ENCODE measurements at regions not wholly inside any gene's neighbourhood (a gene's known extent, or its start where the extent isn't known, plus 50 kb on each side); places are given as distances from the start of the nearest gene placed in this dataset.

DNA sequence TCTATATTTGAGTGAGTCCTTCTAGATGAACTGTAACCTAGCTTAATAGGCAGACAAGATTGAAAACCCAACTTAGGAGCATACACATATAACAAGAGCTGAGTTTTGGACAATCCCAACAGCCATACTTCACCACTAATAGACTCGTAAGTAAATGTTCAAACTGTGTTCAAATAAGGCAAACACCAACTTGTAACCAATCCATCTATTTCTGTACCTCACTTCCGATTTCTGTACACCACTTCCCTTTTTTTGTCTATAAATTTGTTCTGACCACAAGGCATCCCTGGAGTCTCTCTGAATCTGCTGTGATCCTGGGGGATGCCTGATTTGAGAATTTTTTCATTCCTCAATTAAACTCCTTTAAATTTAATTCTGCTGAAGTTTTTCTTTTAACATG, 1149.1 kb upstream of the NRXN1 start:
- DNase-seq (ENCODE audit: low read depth) = no peak

DNA sequence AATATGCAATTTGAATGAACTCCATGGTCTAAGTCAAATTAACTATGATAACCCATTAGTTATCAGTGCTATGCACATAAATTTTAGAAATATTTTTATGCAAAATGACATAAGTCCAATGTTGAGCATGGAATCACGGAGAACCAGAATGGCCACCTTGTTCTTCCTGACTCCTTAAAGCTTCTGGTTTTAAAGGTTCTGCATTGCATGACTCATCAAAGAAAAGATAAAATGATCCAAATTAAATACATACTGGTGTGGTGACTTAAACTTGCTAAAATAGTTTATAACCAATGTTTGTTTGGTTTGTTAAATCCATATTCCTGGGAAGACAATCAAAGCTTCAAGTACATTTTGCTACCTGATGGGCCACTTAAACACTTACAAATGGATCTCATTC, 1146.9 kb upstream of the NRXN1 start:
- no peak for DNase-seq (ENCODE audit: low read depth)

DNA sequence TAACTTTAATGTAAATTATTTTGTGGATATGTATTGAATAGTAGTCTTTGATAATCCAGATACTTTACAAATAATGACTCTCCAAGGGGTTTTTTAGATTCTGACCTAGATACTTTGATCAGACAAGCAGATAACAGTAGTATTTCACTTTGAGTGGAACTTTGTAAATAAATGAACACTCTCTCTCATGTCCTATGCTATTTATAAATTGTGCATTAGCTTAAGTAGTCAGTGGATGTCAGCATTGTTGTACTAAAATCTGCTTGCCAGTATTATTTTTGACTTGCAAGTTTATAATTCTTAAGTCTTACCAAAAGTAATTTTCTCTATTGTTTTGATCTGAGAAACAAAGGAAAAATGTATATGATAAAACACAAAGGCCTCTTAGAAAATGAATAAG, 1113.1 kb upstream of the NRXN1 start:
- DNase-seq (ENCODE audit: low read depth) = no peak

DNA sequence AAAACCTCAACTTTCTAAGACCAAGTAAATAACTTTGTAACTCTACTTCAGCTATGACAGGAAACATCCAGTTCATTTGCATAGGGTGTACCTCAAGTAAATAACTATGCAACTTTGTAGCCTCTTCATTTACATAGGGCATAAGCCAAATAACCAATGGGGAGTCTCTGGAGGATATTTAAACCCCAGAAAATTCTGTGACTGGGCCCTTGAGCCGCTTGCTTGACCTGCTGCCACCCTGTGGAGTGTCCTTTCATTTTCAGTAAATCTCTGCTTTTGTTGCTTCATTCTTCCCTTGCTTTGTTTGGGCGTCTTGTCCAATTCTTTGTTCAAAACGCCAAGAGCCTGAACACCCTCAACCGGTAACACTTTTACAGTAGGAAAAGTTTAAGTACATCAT, 1112.7 kb upstream of the NRXN1 start:
- DNase-seq (ENCODE audit: low read depth) = no peak

DNA sequence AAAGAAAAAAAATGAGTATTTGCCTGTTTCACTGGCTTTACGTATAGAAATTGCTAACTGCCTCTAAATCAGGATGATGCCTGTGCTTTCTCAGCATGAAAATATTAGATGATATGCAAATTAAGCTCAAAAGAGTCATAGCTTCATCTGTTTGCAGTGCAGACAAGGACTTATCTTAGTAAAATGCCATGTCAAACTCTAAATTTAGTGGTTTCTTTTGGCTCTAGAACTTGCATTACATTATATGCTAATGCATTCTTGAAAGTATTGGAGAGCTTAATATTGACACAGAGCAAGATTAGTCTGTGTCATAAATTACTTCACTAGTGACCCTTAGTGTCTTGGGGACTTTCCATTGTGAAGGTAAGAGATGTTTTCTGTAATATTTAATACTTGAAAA, 1109.1 kb upstream of the NRXN1 start:
- DNase-seq (ENCODE audit: low read depth) = no peak

DNA sequence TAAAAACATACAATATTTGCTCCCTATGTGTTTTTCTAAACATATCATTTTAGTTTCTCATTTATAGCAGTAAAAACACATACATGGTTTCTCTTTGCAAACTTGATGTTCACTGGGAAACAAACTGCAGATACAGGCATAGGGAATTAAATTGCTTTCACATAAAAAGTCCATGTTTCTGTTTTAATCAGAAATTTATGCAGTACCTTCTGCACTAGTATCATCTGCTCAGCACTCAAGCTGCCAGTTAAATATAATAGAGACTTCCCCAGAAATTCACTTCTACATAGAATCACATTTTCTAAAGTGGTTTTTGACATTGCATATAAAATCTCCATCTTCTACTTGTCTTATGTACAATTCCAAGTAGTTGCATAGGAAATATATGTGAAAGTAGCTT, 1107.3 kb upstream of the NRXN1 start:
- no peak for DNase-seq (ENCODE audit: low read depth)

DNA sequence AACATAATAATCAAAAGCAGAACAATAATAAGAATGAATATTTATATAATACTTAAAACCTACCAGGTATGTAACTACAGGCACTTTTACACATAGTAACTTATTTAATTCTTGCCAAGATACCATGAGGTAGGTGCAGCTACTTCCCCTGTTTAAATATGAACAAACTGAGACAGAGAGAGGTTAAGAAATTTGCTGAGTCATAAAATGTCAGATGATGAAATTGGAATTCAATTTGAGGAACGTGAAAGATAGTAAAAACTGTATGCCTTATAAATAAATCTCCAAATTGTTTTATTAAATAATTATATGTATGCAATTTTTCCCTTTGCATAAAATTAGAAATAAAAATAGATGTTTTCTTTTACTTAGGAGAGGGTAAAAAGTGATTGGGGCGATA, 1103.3 kb upstream of the NRXN1 start:
- DNase-seq (ENCODE audit: low read depth) = no peak

DNA sequence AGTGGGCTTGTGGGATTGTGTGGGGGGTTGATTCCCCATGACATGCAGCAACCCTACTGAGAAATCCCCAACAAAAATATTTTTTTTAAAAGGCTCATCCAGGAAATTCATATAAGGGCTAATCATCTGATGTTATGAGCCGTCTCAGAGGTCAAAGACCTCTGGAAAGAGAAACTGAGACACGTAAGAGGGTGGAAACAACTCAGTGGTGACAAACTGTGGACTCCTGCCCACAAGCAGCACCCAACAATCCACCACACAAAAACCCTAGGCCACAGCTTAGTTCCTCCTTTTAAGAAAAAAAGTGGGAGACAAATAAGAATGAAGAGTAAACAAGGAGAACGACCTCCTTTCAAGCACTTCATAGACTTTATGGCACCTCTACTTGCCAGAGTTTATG, 1096.1 kb upstream of the NRXN1 start:
- DNase-seq (ENCODE audit: low read depth) = no peak

DNA sequence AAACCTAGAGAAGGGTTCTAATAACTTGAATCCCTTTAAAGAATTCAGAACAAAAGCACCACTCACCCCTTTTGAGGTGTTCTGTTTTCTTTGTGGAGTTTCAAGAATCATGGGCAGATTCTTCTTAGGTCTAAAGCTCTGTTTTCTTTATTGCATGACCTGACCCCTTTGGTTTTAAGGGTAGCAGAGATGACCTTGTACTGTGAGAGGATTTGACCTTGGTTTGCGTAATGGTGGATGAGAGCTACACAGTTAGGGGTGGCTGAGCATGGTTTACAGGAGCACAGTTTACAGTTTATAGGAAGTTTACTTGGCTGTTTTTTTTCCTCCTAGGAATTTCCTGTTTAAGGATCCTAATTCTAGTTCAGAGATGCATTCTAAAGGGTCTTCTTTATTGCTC, 1095.6 kb upstream of the NRXN1 start:
- DNase-seq (ENCODE audit: low read depth) = no peak

DNA sequence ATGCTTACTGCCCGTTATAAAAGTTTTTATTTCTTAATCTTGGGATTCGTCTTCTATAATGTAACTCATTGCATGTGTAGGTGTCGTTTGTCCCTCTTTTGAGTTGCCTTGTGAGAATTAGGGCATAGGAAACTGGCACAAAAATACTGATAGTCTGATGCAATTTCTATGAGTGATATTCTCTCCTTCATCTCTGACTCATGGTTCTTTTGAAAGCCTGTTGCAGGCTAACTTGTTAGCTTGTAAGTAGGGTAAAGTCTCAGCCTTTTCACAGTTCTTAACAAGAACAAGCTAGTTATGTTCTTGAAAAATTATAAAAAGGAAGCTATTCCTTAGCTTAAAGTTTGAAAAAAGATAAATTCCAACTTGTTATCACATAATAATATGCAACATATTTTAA, 1085.4 kb upstream of the NRXN1 start:
- DNase-seq (ENCODE audit: low read depth) = peak; percentile 23

DNA sequence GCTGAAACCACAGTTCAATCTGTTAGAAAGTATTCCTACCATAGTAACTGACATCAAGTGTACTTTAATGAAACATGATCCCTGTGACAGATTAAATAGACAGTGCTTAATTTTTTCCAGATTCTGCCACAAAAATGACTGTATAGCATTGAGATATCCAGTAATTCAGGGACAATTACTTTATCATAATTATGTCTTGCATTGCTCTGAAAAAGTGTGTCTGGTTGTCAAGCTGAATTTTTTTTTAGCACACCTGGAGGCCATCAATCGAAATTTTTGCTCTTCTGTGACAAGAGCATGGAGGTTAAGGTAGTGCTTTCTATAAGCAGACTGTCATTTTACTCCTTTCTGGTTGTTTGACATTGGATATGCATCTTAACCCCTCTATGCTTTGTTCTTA, 1083.8 kb upstream of the NRXN1 start:
- DNase-seq (ENCODE audit: low read depth) = no peak

DNA sequence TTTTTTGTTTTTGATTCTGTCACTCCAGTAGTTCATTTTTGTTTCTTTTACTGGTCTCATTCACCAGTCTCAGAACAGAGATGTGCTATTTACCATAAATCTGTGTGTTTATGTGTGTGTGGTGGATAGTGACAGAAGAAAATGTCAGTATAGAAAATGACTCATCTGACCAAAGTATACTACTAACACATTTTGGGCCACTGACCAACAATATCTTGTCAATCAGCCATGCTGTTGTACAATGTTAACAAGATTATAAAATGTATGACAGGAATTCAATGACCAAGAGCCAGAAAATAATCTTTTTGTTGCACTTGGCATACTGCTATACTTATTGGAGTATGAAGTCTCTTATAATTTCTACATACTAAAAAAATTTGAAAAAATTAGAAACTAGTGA, 1081.4 kb upstream of the NRXN1 start:
- DNase-seq (ENCODE audit: low read depth) = no peak

DNA sequence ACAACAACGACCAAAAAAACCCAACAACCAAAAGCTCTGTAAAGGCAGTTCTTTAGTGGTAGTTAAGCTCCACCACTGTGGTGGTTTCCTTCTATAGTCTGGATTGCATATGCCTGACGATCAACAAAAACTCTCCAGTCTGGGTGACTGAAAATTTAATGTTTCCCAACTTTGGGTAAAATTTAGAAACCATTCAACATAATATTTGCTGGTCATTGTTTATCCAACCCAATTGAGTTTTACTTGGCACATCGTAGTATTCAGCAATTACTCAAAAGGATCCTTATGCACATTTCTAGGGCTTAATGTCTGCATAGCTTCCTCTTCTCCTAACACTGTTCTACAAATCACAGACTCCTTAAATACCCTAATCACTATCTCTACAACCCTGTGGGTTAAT, 1080.2 kb upstream of the NRXN1 start:
- DNase-seq (ENCODE audit: low read depth) = no peak

DNA sequence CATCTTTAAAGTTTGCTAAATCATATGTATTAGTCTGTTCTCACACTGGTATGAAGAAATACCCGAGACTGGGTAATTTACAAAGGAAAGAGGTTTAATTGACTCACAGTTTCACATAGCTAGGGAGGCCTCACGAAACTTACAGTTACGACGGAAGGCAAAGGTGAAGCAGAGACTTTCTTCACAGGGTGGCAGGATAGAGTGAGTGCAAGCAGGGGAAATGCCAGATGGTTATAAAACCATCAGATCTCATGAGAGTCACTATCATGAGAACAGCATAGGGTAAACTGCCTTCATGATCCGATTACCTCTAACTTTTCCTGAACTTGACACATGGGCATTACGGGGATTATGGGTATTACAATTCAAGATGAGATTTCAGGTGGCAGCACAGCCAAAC, 1075.2 kb upstream of the NRXN1 start:
- no peak for DNase-seq (ENCODE audit: low read depth)

DNA sequence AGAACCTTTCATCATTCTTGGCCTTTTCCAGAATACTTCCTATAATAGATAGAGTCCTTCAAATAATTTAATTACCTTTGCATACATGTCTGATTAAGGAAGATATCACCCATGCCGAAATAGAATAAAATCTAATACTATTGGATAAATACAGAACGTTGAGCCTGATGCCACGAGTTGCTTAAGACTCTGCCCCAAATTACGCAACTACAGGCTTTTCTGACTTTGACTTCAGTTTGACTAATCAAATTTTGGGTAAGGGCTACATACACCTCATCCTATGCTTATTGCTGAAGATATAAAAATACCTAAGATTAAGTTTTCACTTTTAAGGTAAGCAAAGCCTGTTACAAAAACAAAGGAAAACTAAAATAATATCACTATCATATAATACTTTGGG, 1065.1 kb upstream of the NRXN1 start:
- DNase-seq (ENCODE audit: low read depth) = no peak

DNA sequence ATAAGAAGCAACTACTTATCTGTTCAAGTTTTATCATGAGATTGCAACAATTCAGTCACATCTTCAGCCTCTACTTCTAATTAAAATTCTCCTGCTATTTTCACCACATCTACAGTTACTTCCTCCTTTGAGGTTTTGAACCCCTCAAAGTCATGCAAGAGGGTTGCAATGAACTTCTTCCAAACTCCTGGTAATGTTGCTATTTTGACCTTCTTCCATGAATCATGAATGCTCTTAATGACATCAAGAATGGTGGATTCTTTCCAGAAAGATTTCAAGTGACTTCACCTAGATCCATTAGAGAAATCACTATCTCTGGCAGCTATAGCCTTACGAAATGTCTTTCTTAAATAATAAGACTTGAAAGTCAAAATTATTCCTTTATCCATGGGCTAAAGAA, 1052.8 kb upstream of the NRXN1 start:
- no peak for DNase-seq (ENCODE audit: low read depth)

DNA sequence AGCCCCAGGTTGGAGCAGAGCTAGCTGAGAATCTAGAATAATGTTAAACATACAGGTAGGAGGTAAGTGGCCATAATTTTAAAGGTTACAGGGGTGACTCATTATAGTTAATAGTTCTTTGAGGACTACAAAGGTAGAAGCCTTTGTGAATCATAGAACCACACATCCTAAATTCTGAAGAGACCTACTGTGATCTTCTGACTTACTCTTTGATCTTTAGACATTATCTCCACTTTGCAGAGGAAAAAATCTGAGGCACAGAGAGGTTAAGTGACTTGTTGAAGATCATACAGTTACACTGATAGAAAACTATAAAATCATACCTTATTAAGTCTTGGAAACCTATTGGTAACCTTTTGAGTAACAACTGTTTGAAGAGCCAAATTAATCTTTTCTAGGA, 1051.3 kb upstream of the NRXN1 start:
- DNase-seq (ENCODE audit: low read depth) = no peak

DNA sequence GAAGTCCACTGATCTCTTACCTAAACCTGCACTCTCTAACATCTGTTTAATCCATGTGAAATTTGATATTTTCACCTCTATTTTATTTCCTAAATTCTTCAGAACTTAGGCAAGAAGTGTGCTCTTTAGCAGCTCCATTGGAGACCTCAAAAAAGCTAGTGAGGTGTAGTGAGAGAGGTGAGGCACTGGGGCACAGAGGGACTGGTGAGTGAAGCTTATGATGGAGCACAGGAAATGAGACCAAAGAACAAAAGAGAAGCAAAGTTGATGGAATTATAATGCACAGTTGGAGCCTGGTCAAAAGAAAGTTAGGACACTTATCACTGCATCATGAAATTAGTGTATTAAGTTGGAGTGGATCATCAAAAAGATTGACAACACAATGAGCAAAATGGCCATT, 1050.7 kb upstream of the NRXN1 start:
- no peak for DNase-seq (ENCODE audit: low read depth)

DNA sequence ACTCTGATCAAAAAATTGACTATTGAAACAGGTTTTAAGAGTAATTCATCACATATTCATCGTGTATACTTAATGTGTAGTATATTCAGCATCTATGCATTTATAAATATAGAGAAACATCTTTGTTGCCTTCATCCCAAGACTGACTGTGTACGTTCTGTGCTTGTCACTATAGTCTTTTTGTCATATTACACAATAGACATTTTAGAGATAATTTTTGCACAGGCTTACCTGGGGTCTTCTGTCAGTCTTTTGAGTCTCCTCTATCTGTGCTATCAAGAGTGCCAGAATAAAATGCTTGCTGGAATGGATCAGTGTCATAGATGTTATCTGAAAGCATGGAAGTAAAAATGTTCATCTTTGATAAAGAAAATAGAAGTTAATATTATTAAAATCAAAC, 1047.7 kb upstream of the NRXN1 start:
- DNase-seq (ENCODE audit: low read depth) = no peak

DNA sequence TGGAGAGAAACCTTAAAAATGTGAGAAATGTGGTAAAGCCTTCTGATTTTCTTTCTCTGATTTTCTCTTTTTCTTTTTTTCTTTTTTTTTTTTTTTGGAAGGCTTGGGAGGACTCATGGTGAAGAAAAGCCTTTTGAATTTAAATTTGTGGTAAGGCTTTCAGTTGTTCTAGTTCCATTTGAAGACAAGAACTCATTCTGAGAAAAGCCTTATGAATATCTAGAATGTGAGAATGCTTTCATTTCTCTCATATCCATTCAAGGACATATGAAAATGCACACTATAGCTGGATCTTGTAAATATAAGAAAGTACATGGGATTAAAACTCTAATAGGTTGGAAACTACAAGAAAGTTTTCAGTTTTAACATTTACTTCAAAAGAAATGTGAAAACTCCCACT, 1045.2 kb upstream of the NRXN1 start:
- no peak for DNase-seq (ENCODE audit: low read depth)

DNA sequence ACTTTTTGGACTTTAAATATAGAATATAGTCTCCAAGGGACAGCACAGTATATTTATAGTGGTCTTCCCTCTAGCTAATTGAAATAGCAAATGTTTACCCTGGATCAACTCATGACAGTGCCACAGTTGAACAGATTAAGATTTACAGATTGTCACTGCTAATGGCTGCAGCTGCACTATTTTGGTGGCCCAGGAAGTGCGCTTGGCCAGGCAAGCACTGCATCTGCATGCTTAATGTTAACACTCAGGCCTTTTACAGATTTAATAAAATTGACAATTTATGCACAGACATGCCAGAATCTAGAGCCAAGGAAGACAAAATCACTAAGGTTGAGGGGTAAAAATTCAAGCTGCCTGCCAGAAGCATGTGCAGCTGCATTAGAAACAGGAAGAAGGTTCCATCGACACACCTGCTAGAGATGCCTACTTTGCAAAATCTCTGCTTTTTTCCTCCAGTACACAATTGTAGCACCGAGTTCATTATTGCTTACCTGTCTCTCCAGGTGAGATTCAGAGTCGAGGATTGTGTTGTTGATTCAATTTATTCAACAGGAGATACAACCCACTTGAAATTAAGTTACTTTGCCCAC, 1042.3 kb upstream of the NRXN1 start:
- no peak for DNase-seq (ENCODE audit: low read depth)

DNA sequence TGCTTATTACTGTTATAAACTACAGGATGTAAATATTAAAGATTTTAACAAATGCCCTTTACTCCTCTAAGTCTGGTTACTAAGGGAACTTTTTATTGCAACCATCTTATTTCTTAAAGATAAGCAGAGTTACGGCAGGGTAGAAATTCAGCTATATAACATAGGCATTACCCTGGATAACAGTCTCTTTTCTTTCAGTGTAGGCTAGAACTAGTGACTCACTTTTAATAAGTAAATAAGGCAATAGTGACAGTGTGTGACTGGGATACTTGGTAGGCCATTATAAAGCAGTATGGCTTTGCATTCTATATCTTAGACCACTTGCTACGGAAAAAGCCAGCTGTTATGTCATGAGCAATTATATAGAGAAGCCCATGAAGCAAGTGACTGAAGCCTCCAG, 1041.0 kb upstream of the NRXN1 start:
- DNase-seq (ENCODE audit: low read depth) = no peak

DNA sequence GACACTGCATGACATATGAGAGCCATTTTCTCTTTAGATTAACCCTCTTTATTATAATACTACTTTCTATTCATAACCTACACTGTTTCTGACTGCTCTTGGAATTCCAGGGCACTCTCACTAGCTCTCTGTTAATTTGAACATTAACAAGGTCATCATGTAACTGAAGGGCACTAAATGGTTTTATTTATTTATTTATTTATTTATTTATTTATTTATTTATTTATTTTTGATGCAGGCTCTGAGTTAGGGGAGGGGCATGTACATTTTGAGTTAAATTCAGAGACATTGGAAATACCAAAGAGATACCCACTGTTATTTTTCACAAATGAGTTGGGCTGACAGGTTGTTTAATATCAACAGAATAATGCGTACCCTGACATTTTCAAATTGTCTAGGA, 1038.7 kb upstream of the NRXN1 start:
- no peak for DNase-seq (ENCODE audit: low read depth)

DNA sequence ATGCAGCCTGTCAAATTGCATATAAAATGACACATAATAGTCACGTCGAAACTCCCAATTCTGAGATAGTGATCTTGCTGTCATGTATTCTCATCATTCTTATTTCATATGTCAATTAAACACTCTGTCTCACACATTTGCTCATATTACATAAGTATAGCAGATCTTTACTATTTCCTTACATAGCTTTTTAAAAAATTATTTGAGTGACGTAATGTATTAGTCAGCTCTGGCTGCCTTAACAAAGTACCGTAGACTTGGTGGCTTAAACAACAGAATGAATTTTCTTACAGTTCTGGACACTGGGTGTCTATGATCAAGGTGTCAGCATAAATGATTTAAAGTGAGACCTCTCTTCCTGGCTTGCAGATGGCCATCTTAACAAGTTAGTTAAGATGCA, 1032.3 kb upstream of the NRXN1 start:
- DNase-seq (ENCODE audit: low read depth) = no peak

DNA sequence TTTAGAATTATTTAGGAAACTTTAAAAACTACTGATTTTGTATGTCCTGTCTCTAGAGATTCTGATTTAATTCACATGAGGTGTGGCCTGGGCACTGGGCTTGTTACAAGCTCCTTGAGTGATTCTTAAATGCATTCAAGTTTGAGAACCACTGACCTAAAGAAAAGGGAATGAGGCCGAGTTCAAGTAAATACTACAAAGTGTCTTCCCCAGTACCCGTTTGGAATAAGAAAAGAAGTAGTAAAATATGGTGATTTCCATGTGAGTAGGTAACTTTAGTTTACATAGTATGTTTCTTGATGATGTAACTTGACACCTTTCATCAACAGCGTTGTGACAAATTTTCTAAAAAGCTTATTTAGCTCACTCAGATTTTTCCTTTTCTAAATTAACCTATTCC, 1022.9 kb upstream of the NRXN1 start:
- DNase-seq (ENCODE audit: low read depth) = no peak
